Amniotic stem cell (primary cell): ENCODE measurements at regions not wholly inside any gene's neighbourhood (a gene's known extent, or its start where the extent isn't known, plus 50 kb on each side); places are given as distances from the start of the nearest gene placed in this dataset.
A peak's percentile ranks its signal among the peaks of the same experiment; 100 is the strongest.
"Not testable (repeated sequence)": the region's sequence is repeated elsewhere in the genome, so short reads cannot be mapped to it uniquely, and the experiment has no call there.

Source experiments
- DNase-seq: peaks from one replicate; lab custom pipeline; 2025; lab: John Stamatoyannopoulos, UW

- no peak for DNase-seq
These were observed 984.1 kb downstream of the PLOD2 start for GRCh38 chr3:145176907-145177306.

- DNase-seq = no peak
These were observed 983.2 kb downstream of the PLOD2 start for GRCh38 chr3:145177828-145178227.

- no peak for DNase-seq
These were observed 978.6 kb downstream of the PLOD2 start for GRCh38 chr3:145182196-145182911.

GRCh38 chr3:145183261-145183660 is 977.7 kb downstream of the PLOD2 start:
- DNase-seq = no peak

- DNase-seq = no peak
These were observed 972.8 kb downstream of the PLOD2 start for GRCh38 chr3:145188079-145188770.

- no peak for DNase-seq
These were observed 970.8 kb downstream of the PLOD2 start for GRCh38 chr3:145190138-145190537.

GRCh38 chr3:145190761-145191160 is 970.2 kb downstream of the PLOD2 start:
- no peak for DNase-seq

- DNase-seq = no peak
These were observed 969.4 kb downstream of the PLOD2 start for GRCh38 chr3:145191543-145191942.

GRCh38 chr3:145197051-145197820 is 963.7 kb downstream of the PLOD2 start:
- DNase-seq = no peak

GRCh38 chr3:145197821-145198220 is 963.2 kb downstream of the PLOD2 start:
- no peak for DNase-seq

GRCh38 chr3:145209561-145209960 is 951.4 kb downstream of the PLOD2 start:
- DNase-seq = no peak

GRCh38 chr3:145219355-145220235 is 941.4 kb downstream of the PLOD2 start:
- no peak for DNase-seq

GRCh38 chr3:145224886-145225285 is 936.1 kb downstream of the PLOD2 start:
- DNase-seq = no peak

GRCh38 chr3:145243875-145244274 is 917.1 kb downstream of the PLOD2 start:
- peak; percentile 73 for DNase-seq

- DNase-seq = no peak
These were observed 916.7 kb downstream of the PLOD2 start for GRCh38 chr3:145244327-145244726.

GRCh38 chr3:145246291-145246690 is 914.7 kb downstream of the PLOD2 start:
- no peak for DNase-seq

- no peak for DNase-seq
These were observed 912.1 kb downstream of the PLOD2 start for GRCh38 chr3:145248928-145249327.

GRCh38 chr3:145251311-145251710 is 909.7 kb downstream of the PLOD2 start:
- no peak for DNase-seq

- not testable (repeated sequence) for DNase-seq
These were observed 903.0 kb downstream of the PLOD2 start for GRCh38 chr3:145257967-145258366.

- no peak for DNase-seq
These were observed 901.7 kb downstream of the PLOD2 start for GRCh38 chr3:145259166-145259880.

GRCh38 chr3:145263458-145263857 is 897.5 kb downstream of the PLOD2 start:
- DNase-seq = not testable (repeated sequence)
